GM21447 (cell line): ENCODE measurements at regions not wholly inside any gene's neighbourhood (a gene's known extent, or its start where the extent isn't known, plus 50 kb on each side); places are given as distances from the start of the nearest gene placed in this dataset.

Experiments
- ATAC-seq: cut with Tn5 transposase; IDR thresholded peaks from one replicate; pipeline ENCODE4 v1.9.1; 2021; ENCODE audit not compliant: unreplicated experiment

DNA sequence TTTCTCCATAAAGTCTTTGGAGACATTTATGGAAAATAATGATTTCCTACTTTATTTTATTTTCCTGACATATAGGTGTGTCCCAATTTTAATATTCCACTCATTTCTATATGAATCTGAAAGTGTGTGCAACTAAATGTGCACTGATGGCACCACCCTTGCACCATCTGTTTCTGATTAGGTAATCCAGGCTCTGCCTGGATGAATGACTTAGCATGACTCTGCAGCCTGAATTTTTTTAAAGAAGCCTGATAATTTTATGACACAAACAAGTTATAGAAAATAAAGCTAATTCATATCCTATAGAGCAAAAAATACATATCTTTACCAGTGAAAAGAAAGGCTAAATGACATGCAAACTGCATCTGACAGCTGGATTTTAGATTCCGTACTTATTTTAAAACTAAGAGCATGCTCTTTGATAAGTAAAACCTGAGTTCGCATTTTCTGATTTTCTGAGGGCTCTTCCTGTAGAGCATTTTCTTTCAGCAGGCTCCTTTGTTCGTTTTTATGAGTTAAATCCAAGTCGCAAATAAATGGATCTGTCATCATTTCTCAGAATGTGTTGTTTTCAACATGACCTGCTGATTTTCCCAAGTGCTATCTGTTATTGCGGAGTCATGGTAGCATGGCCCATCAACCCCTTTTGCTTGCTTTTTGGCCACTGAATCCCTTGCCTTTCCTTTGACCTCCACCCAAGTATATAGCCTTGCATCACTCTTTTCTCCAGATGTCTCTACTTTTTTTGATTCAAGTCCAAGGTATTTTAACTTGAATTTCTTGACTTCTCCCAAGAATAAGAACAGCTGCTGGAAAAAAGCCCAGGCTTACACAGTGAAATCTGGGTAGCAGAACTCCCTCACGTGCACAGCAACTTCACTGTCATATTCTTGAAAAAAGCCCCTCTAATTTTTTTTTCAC is 52.8 kb upstream of the LYPLAL1 start:
- no peak for ATAC-seq

DNA sequence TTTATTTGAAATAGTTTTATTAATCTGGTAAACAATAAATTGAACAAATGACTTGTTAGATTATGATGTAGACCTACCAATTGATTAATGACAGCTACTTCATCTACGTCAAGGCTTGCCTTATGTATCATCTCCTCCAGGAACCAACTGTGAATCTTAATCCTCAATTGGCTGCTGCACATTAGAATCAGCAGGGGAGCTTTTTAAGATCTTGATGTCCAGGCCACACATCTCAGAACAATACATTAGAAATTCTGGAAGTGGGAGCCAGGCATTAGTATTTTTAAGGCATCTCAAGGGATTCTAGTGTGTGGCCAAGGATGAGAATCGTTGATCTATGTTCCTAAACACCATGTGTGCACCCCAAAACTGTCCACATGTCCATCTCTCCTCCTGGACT is 52.0 kb upstream of the LYPLAL1 start:
- ATAC-seq, result no peak

- ATAC-seq, result no peak
Observed at GRCh38 chr1:219123036-219123435, 50.6 kb upstream of the LYPLAL1 start.
